ENCODE measurements at regions not wholly inside any gene's neighbourhood (a gene's known extent, or its start where the extent isn't known, plus 50 kb on each side); places are given as distances from the start of the nearest gene placed in this dataset.
"Not testable (repeated sequence)": the region's sequence is repeated elsewhere in the genome, so short reads cannot be mapped to it uniquely, and the experiment has no call there.

DNA sequence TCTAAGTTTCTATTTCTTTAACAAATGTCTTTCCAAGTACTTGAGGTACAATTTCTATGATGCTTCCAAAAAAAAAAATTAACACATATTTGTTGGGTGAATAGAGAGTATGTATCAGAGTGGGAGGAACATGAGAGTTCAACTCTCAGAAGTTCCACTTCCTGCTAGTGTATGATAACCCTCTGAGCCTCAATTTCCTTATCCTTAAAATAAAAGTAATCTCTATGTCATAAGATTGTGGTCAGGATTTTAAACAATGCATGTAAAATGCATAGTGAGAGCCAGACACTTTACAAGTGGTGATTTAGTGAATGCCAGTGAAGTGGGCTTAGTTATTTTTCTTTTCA lies 270.3 kb upstream of the AMIGO2 start:
- FAIRE-seq (no peak), DNase-seq (ENCODE audit: low spot score) (no peak)

DNA sequence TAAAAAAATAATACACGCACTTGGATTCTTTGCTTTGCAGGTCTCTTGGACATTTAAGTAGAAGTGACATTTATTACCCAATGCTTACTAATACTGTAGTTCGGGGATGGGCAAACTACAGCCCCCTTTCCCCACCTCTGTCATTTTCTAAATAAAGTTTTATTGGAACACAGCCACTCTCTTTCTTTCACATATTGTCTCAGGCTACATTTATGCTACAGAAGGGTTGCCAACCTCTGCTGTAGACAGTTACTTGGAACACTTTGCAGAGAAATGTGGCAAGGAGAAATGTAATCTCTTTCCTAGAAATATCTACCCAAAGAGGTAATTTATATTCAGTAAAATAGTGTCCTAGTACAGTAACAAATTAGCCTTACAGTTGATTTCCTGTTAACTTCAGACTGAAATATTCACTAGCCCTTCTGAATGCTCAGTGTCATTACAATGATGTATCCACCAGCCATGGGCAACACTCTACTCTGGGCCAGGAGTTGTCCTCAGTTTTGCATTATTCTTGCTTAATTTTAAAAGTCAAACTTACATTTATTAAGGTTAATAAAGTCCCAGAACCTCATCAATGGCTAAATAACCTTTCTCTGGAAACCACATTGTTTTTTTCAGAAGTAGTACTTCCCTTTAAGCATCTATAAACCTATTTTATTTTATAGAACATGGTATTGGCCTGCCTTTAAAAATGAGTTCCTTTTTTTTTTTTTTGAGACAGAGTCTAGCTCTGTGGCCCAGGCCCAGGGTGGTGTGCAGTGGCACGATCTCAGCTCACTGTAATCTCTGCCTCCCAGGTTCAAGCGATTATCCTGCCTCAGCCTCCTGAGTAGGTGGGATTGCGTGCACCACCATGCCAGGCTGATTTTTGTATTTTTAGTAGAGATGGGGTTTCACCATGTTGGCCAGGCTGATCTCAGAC lies 269.6 kb upstream of the AMIGO2 start:
- DNase-seq (ENCODE audit: low spot score) (no peak), FAIRE-seq (no peak)

GRCh38 chr12:47348206-47348605 lies 268.4 kb upstream of the AMIGO2 start:
- DNase-seq (ENCODE audit: low spot score) (no peak), FAIRE-seq (no peak)

DNA sequence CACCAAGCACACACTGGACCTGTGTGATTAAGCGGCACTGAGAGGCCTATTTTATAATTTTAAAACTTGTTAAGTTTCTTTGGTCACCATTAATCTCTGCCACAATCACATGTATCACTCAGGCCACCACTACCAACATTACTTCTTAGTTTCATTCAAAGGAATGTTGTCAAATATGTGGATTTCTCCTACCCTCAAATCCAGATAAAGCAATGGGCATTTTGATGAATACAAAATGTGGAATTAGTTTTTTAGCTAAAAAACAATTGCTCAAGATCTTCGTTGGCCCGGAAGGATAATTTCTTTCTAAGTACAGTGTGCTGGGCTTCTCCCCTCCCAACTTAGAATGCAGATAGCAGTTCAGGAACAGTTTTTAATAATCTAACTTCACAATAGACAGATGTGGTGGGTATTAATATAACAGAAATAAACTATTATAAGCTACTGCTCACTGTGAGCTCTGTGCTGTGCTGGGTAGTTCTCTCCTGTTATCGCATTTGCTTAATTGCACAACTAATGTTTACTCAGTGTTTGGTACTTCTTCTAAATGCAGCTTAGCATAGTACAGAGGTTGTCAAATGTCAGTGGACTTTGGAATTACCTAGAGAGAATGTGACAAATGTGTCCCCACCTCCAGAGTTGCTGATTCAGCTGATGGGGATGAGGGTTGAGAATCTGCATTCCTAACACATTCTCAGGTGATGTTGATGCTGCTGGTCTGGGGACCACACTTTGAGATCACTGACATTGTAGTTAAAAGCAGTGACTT lies 266.7 kb upstream of the AMIGO2 start:
- DNase-seq (ENCODE audit: low spot score) (no peak), FAIRE-seq (no peak)

- DNase-seq (ENCODE audit: low spot score): no peak
- no peak for FAIRE-seq
Measured at GRCh38 chr12:47343684-47344567, 264.2 kb upstream of the AMIGO2 start.

DNA sequence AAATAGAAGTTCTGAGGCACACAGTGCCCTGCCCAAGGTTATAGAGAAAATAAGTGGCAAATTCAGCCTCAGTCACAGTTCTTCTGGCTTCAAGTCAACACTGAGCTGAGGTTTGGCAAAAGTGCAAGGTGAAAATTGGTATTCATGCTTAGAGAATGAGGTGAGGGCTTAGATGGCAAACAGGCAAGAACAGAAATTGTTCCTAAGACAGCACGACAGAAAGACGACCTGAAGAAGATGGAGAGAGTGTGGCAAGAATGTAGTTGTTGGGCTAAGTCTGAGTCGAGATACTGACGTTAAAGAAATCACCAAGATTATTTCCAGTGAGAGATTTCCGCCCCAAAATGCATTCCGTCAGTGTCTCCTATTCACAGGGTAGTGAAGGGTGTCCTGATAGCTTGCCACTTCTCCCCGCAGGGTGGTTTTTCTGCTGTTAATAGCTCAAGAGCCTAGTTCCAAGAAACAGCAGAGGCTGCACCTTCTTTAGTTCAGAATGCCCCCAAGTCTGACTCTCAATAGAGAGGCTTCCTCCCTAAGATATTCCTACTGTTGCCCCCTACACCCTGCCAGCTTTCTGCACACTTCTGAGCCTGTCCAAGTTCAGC lies 260.8 kb upstream of the AMIGO2 start:
- DNase-seq (ENCODE audit: low spot score) (no peak), FAIRE-seq (no peak)

DNA sequence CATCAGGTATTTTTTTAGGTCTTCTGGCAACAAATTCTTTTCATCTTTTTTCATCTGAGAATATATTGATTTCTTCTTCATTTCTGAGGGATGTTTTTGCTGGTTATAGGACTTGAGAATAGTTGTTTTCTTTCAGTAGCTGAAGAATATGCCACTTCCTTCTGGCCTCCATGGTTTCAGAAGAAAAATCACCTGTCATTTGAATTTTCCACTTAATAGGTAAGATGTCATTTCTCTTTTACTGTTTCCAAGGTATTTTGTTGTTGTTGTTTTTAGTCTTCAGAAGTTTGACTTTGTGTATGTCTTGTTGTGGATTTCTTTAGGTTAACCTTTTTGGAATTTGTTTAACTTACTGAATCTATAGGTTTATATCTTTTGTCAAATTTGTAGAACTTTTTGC lies 257.8 kb upstream of the AMIGO2 start:
- FAIRE-seq: no peak

DNA sequence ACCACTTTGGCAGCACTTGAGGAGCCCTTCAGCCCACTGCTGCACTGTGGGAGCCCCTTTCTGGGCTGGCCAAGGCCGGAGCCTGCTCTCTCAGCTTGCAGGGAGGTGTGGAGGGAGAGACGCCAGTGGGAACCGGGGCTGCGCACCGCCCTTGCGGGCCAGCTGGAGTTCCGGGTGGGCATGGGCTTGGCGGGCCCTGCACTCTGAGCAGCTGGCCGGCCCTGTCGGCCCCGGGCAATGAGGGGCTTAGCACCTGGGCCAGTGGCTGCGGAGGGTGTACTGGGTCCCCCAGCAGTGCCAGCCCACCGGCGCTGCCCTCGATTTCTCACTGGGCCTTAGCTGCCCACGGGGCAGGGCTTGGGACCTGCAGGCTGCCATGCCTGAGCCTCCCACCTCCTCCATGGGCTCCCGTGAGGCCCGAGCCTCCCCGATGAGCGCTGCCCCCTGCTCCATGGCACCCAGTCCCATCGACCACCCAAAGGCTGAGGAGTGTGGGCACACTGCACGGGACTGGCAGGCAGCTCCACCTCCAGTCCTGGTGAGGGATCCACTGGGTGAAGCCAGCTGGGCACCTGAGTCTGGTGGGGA lies 253.6 kb upstream of the AMIGO2 start:
- not testable (repeated sequence) for FAIRE-seq; DNase-seq (ENCODE audit: low spot score)

More for the DNA sequence above, 257.8 kb upstream of the AMIGO2 start:
- DNase-seq (ENCODE audit: low spot score): no peak

DNA sequence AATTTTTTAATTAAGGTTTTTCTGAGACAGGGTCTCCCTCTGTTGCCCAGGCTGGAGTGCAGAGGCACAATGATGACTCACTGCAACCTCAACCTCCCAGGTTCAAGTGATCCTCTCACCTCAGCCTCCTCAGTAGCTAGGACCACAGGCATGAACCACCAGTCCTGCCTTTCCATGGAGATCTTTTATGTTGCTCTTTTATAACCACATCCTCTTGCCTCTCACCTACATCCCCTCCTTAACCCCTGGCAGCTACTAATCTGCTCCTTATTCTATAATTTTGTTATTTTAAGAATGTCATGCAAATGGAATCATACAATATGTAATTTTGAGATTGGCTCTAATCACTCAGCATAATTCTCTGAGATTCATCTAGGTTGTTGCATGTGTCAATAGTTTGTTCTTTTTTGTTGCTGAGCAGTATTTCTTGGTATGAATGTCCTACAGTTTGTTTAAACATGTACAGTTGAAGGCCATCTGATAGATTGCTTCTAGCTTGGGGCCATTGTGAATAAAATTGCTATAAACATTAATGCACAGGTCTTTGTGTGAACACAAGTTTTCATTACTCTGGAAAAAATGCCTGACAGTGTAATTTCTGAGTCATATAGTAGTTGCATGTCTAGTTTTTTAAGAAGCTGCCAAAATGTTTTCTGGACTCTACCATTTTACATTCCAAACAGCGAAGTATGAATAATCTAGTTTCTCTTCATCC lies 249.2 kb upstream of the AMIGO2 start:
- no peak for DNase-seq (ENCODE audit: low spot score)
- FAIRE-seq: no peak

GRCh38 chr12:47326190-47326589 lies 246.4 kb upstream of the AMIGO2 start:
- DNase-seq (ENCODE audit: low spot score): no peak
- FAIRE-seq: no peak

DNA sequence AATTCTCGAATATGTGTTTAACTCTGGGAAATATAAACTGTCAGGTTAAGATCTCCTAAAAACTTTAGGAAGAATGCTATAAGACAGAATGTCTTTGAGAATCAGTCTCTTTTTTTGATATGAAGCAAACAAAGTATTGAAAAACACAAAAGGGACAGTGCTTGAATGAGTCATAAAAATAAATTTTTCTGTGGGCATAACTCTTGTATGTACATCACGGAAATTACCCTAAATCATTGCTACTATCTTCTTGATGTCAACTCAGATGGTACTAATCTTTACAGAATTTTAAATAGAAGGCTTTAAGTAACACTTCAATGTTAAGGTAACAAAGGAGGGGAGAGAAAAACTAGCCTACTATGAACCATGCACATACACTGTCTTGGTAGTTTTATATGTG lies 244.0 kb upstream of the AMIGO2 start:
- DNase-seq (ENCODE audit: low spot score) (no peak), FAIRE-seq (no peak)

DNA sequence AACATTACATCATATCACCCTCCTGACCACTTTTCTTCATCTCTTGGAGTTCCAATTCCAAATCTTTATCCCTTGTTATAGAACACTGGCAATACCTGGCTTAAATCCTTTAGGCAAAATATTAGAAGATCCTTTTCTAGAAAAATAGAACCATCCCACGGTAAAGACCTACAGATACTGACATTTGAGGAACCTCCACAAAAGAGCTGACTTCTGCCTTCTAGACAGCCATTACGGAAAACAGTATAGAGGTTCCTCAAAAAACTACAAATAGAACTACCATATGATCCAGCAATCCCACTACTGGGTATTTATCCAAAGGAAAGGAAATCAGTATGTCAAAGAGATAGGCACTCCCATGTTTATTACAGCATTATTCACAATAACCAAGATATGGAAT lies 241.7 kb upstream of the AMIGO2 start:
- DNase-seq (ENCODE audit: low spot score): no peak
- FAIRE-seq: no peak

DNA sequence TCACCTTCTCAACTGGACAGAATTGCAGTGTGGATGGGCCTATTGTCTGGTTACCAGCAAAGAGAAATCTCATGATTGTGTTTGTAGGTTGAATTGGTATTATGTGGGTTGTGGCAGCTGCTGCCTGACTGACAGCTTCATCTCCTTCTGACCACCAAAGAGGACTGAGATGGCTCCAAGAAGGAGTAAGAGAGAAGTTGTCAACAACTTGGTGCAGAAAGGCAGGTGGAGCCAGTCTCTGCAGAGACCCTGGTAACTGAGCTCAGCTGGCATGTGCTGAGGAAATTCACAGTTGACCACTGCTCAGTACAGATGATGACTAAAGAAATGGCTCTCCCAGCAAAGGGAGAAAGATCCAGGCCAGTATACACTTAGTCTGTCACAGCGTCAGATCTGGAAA lies 240.0 kb upstream of the AMIGO2 start:
- DNase-seq (ENCODE audit: low spot score) (no peak), FAIRE-seq (no peak)

DNA sequence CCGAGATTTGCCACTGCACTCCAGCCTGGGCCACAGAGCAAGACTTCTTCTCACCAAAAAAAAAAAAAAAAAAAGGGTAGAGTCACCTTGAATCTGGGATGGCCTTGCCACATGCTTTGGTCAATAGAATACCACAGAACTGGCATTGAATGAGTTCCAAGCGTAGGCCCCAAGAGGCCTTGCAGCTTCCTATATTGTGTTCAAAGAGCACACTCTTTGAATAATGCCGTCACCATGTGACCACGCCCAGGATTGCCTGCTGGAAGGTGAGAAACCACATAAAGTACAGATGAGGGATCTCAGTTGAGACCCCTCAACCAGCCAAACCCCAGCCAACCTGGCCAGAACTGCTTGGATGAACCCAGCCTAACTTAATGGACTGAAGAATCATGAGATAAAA lies 239.2 kb upstream of the AMIGO2 start:
- DNase-seq (ENCODE audit: low spot score): no peak
- FAIRE-seq: no peak

DNA sequence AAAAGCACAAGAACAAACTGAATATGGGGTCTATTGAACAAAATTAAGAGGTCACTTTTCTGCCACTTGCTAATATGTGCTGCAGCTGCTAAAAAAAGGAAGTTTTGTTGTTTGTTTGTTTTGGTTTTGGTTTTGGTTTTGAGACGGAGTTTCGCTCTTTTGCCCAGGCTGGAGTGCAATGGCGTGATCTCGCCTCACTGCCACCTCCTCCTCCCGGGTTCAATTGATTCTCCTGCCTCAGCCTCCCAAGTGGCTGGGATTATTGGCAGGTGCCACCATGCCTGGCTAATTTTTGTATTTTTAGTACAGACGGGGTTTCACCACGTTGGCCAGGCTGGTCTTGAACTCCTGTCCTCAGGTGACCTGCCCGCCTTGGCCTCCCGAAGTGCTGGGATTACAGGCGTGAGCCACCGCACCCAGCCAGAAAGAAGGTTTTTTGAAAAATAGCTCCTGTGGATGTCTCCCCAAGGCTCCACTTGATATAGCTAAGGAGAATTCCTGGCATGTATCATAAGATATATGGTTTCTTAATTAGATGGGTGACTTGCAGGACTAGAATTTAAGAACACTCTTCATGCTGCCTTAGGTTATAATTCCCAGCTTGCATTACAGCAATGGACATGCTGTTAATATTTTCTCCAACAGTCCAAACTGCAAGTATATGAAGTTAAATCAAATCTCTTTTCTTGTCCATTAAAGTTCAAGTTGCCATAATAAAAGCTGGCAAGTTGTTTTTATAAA lies 237.6 kb upstream of the AMIGO2 start:
- DNase-seq (ENCODE audit: low spot score) (no peak), FAIRE-seq (no peak)

GRCh38 chr12:47316609-47317049 lies 236.9 kb upstream of the AMIGO2 start:
- no peak for DNase-seq (ENCODE audit: low spot score)
- no peak for FAIRE-seq

DNA sequence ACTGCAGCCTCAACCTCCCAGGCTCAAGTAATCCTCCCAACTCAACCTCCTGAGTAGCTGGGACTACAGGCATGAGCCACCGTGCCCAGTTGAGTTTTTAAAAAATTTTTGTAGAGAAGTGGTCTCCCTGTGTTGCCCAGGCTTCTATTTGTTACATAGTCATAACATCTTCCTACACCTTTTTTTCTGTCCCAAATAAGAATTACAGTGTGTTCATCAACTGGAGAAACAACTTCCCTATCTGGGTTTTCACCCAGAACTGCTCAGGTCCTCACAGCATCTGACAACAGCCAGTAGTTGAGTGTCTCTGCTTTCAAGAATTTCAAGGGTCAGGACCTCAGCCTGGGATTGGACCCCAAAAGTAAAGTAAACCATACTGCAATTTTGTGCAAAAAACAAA lies 235.2 kb upstream of the AMIGO2 start:
- no peak for FAIRE-seq
- no peak for DNase-seq (ENCODE audit: low spot score)

- no peak for DNase-seq (ENCODE audit: low spot score)
- no peak for FAIRE-seq
Measured at GRCh38 chr12:47312808-47313426, 233.2 kb upstream of the AMIGO2 start.

DNA sequence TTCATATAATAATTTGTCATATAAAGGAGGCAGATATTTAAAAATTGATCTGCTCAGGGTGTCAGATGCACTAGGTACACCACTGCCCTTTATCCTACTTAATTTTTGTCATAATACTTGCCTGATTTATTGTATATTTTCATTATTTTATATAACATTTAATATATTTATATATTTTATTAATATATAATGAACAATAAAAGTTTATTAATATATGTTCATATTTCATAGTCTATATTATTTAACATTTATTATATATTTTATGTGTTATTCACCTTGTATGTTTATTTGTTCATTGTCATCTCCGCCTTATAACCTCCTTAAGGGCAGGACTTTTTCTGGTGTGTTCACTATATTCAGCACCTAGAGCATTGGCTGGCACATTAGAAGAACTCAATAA lies 232.4 kb upstream of the AMIGO2 start:
- FAIRE-seq: no peak
- DNase-seq (ENCODE audit: low spot score): no peak

All from urothelium cell line (cell line).